ENCODE measurements at regions not wholly inside any gene's neighbourhood (a gene's known extent, or its start where the extent isn't known, plus 50 kb on each side); places are given as distances from the start of the nearest gene placed in this dataset.

GRCh38 chr6:16965689-16966088 is 136.2 kb upstream of the STMND1 start:
- ATAC-seq (no peak), DNase-seq (no peak)
- TF ChIP-seq, protein P1, sequence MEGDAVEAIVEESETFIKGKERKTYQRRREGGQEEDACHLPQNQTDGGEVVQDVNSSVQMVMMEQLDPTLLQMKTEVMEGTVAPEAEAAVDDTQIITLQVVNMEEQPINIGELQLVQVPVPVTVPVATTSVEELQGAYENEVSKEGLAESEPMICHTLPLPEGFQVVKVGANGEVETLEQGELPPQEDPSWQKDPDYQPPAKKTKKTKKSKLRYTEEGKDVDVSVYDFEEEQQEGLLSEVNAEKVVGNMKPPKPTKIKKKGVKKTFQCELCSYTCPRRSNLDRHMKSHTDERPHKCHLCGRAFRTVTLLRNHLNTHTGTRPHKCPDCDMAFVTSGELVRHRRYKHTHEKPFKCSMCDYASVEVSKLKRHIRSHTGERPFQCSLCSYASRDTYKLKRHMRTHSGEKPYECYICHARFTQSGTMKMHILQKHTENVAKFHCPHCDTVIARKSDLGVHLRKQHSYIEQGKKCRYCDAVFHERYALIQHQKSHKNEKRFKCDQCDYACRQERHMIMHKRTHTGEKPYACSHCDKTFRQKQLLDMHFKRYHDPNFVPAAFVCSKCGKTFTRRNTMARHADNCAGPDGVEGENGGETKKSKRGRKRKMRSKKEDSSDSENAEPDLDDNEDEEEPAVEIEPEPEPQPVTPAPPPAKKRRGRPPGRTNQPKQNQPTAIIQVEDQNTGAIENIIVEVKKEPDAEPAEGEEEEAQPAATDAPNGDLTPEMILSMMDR (IDR thresholded peaks at IDR 0.05): no peak
- H3K27ac ChIP-seq: no peak overlapping the region
- H3K27me3 ChIP-seq: no peaks in the 10 kb centered on the region
- no peaks in the 10 kb centered on the region for H3K9me3 ChIP-seq
- intact Hi-C loops (cut with DNase I): loop anchor here in 1 of 2 donors (10.0 kb wide), 1 partner anchor 191 kb away; no protein-coding TSS in a partner anchor
- H3K36me3 ChIP-seq: no peaks in the 10 kb centered on the region
- no peak overlapping the region for H3K4me3 ChIP-seq
- peaks cover 0 to 3% of the 10 kb centered on the region in 2 donors for H3K4me1 ChIP-seq

- DNase-seq (peak; percentile 66 to 84 (median 75)), ATAC-seq (peak; percentile 99)
- Histone ChIP-seq H3K36me3 (no peaks in the 10 kb centered on the region), H3K4me1 (peaks cover 0 to 3% of the 10 kb centered on the region in 2 donors), H3K9me3 (no peaks in the 10 kb centered on the region), H3K27me3 (no peaks in the 10 kb centered on the region), H3K4me3 (no peak overlapping the region), H3K27ac (no peak overlapping the region)
- intact Hi-C loops (cut with DNase I): loop anchor here in 1 of 2 donors (10.0 kb wide), 1 partner anchor 190 kb away; no protein-coding TSS in a partner anchor
- TF ChIP-seq, protein P1 (IDR thresholded peaks at IDR 0.05): peak; percentile 80 to 81
Measured at GRCh38 chr6:16964553-16965499, 137.0 kb upstream of the STMND1 start.

DNA sequence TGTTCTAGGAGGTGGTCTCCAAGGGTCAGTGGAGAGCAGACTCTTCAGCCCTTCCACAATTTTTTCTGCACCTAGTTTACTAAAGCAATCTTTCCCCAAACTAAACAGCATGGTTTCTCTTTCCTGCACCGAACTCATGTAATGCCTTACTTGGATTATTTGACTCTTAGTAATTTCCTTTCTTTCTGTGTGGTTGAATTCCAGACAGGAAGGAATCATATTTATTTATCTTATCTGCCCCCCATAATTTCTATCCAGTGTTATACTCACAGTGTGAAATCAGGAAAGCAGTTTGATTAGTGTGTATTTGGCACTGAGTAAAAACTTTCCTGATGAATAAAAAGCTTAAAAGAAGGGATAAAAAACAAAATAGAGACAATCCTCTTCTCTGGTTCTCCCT is 140.3 kb upstream of the STMND1 start:
- Histone ChIP-seq H3K9me3 (no peaks in the 10 kb centered on the region), H3K4me1 (peaks cover 0 to 3% of the 10 kb centered on the region in 2 donors), H3K4me3 (no peak overlapping the region), H3K27ac (no peak overlapping the region), H3K27me3 (no peaks in the 10 kb centered on the region), H3K36me3 (no peaks in the 10 kb centered on the region)
- ATAC-seq (no peak), DNase-seq (no peak)
- intact Hi-C loops (cut with DNase I): loop anchor here in 1 of 2 donors (10.0 kb wide), 1 partner anchor 187 kb away; no protein-coding TSS in a partner anchor
- TF ChIP-seq, protein P1 (IDR thresholded peaks at IDR 0.05): no peak

- H3K4me3 ChIP-seq: no peak overlapping the region
- DNase-seq (no peak), ATAC-seq (no peak)
- peaks cover 0 to 3% of the 10 kb centered on the region in 2 donors for H3K4me1 ChIP-seq
- H3K27ac ChIP-seq: no peak overlapping the region
- no peaks in the 10 kb centered on the region for H3K27me3 ChIP-seq
- TF ChIP-seq, protein P1 (IDR thresholded peaks at IDR 0.05): no peak
- no peaks in the 10 kb centered on the region for H3K9me3 ChIP-seq
- H3K36me3 ChIP-seq: no peaks in the 10 kb centered on the region
- intact Hi-C loops (cut with DNase I): loop anchor here in 1 of 2 donors (10.0 kb wide), 1 partner anchor 185 kb away; no protein-coding TSS in a partner anchor
Measured at GRCh38 chr6:16959789-16960188, 142.1 kb upstream of the STMND1 start.

- H3K4me1 ChIP-seq: no peaks in the 10 kb centered on the region
- no peaks in the 10 kb centered on the region for H3K9me3 ChIP-seq
- no peaks in the 10 kb centered on the region for H3K36me3 ChIP-seq
- peak in 1 of 4 donors; percentile 44 for DNase-seq
- intact Hi-C loops (cut with DNase I): no loop called here
- no peaks in the 10 kb centered on the region for H3K27me3 ChIP-seq
- ATAC-seq: peak; percentile 85
- TF ChIP-seq, protein P1 (IDR thresholded peaks at IDR 0.05): no peak
- no peak overlapping the region for H3K27ac ChIP-seq
- no peak overlapping the region for H3K4me3 ChIP-seq
Measured at GRCh38 chr6:16956361-16956760, 145.5 kb upstream of the STMND1 start.
